Heart right ventricle (tissue), 16 donors: ENCODE measurements at regions not wholly inside any gene's neighbourhood (a gene's known extent, or its start where the extent isn't known, plus 50 kb on each side); places are given as distances from the start of the nearest gene placed in this dataset.

Experiments used
- ATAC-seq, 8 donors: fragments of 200-7000 bp; cut with Tn5 transposase; one replicate each; pipeline ENCODE4 v1.9.1; 2020; ENCODE audit warnings: mild to moderate bottlenecking in 8 of 8, moderate library complexity in 8 of 8, moderate number of reproducible peaks in 1 of 8
- DNase-seq, 2 donors: peaks; one replicate each; pipeline ENCODE4 v3.0.0-alpha.2; 2020
- H3K27ac ChIP-seq, 10 donors: fragments of 200-600 bp; sonication (generic) in 2 of 10; one replicate each; pipeline versions ENCODE4 v1.5.0 to v1.8.0; 2020 to 2022; ENCODE audit warnings: mild to moderate bottlenecking in 3 of 10
- H3K27me3 ChIP-seq, 7 donors: fragments of 200-600 bp; one replicate each; pipeline ENCODE4 v1.8.0; 2021 to 2022; ENCODE audit warnings: mild to moderate bottlenecking in 2 of 7
- H3K36me3 ChIP-seq, 9 donors: fragments of 200-600 bp; sonication (generic) in 1 of 9; one replicate each; pipeline versions ENCODE4 v1.5.0 to v1.8.0; 2020 to 2022; ENCODE audit warnings: mild to moderate bottlenecking in 2 of 9
- H3K4me1 ChIP-seq, 9 donors: fragments of 200-600 bp; sonication (generic) in 1 of 9; one replicate each; pipeline versions ENCODE4 v1.5.0 to v1.8.0; 2020 to 2022; ENCODE audit warnings: mild to moderate bottlenecking in 4 of 9
- H3K4me3 ChIP-seq, 10 donors: fragments of 200-600 bp; sonication (generic) in 2 of 10; one replicate each; pipeline versions ENCODE4 v1.5.0 to v1.8.0; 2020 to 2022; ENCODE audit warnings: mild to moderate bottlenecking in 7 of 10, moderate library complexity in 2 of 10
- H3K9me3 ChIP-seq, 11 donors: fragments of 200-600 bp in 10 of 11; sonication (generic) in 2 of 11; one replicate each; pipeline versions ENCODE4 v1.5.0 to v1.8.0; 2013 to 2022; ENCODE audit warnings: mild to moderate bottlenecking in 2 of 11, control low read depth in 1 of 11, moderate library complexity in 1 of 11
- CTCF ChIP-seq, 9 donors: fragments of 200-600 bp; sonication (generic) in 2 of 9; IDR thresholded peaks; one replicate each; pipeline versions ENCODE4 v1.5.0 to v1.8.0; 2021 to 2022; ENCODE audit warnings: antibody characterized with exemption in 9 of 9, mild to moderate bottlenecking in 5 of 9, moderate library complexity in 1 of 9
- WGBS, 2 donors: extraction: QIAGEN DNeasy Blood & Tissue Kit; methylation state at CpG; one replicate each; pipeline ENCODE4 v1.1.7; 2013; ENCODE audit warnings: inconsistent platforms in 1 of 2; 5-methylcytosine and 5-hydroxymethylcytosine counted together
- intact Hi-C, 10 donors: fragments of 100-400 bp; cut with DNase I; formaldehyde crosslinking; loops; one replicate each; pipeline versions ENCODE4 v1.11.1 to v1.14.2; 2022
- donor health status: Arrhythmogenic right ventricular cardiomyopathy.
- donor health status: ischemic (EF 13 %, LVEDD 7.1; RV severe dilation, severe dysfunction).
- donor health status: healthy with polysubstance abuse.
- donor health status: DM: no; HTN: yes; CAD: no.
- donor health status: DM: no; HTN: no; CAD: no.
- donor health status: ischemic (EF 25% LVEDD 6.9; RV normal size, moderate dysfunction).
- donor health status: ischemic (EF 25% LVEDD 5.7; RV mildly dilated, moderate dysfunction).
- donor health status: healthy.
- donor health status: DM: yes; HTN: yes; CAD: no.
- donor health status: Ischemic cardiomyopathy.
- donor health status: ischemic (EF 35%, LVEDD 5.7; RV mildly dilated, moderate dysfunction).
- donor health status: nonischemic (EF 11% LVEDD 7.7; RV severe dilation, severe dysfunction).
- donor health status: DM: yes; HTN: yes; CAD: no.
- donor health status: PGD.
- donor health status: ischemic (EF 29% LVEDD 5.4; RV normal size, mild dysfunction).
- donor health status: nonischemic (EF 23%, LVEDD 6.1; RV moderate dilation, normal function).

GRCh38 chr22:47465222-47465621, 702.8 kb downstream of the TBC1D22A start:
- WGBS, 2 donors: 84 to 86% methylated on average over 8 of the region's 8 CpGs
- TF ChIP-seq CTCF (IDR thresholded peaks at IDR 0.05): no peak
- Histone ChIP-seq H3K9me3 (peaks cover 0 to 24% (median 15%) of the 10 kb centered on the region in 11 donors), H3K36me3 (no peaks in the 10 kb centered on the region), H3K4me1 (no peaks in the 10 kb centered on the region), H3K27ac (no peak overlapping the region), H3K4me3 (no peak overlapping the region), H3K27me3 (peaks cover 0 to 26% (median 6%) of the 10 kb centered on the region in 7 donors)
- ATAC-seq: no peak
- intact Hi-C loops: no loop called here
- no peak for DNase-seq

- Histone ChIP-seq H3K9me3 (peaks cover 0 to 21% (median 15%) of the 10 kb centered on the region in 11 donors), H3K27ac (no peak overlapping the region), H3K4me1 (no peaks in the 10 kb centered on the region), H3K4me3 (no peak overlapping the region), H3K36me3 (no peaks in the 10 kb centered on the region), H3K27me3 (peaks cover 0 to 18% (median 5%) of the 10 kb centered on the region in 7 donors)
- intact Hi-C loops: no loop called here
- ATAC-seq (no peak), DNase-seq (no peak)
- WGBS, 2 donors: 65 to 76% methylated on average over 8 of the region's 8 CpGs
- TF ChIP-seq CTCF (IDR thresholded peaks at IDR 0.05): no peak
These were observed 700.8 kb downstream of the TBC1D22A start for GRCh38 chr22:47463220-47463619.

- ATAC-seq (no peak), DNase-seq (no peak)
- Histone ChIP-seq H3K36me3 (no peaks in the 10 kb centered on the region), H3K27ac (no peak overlapping the region), H3K9me3 (peaks cover 0 to 2% (median 0%) of the 10 kb centered on the region in 11 donors), H3K4me3 (no peak overlapping the region), H3K27me3 (peaks cover 0 to 10% (median 6%) of the 10 kb centered on the region in 7 donors), H3K4me1 (no peaks in the 10 kb centered on the region)
- no peak for TF ChIP-seq CTCF (IDR thresholded peaks at IDR 0.05)
- WGBS, 2 donors: 83 to 85% methylated on average over 5 of the region's 5 CpGs
- intact Hi-C loops: no loop called here
These were observed 698.4 kb downstream of the TBC1D22A start for GRCh38 chr22:47460861-47461260.

DNA sequence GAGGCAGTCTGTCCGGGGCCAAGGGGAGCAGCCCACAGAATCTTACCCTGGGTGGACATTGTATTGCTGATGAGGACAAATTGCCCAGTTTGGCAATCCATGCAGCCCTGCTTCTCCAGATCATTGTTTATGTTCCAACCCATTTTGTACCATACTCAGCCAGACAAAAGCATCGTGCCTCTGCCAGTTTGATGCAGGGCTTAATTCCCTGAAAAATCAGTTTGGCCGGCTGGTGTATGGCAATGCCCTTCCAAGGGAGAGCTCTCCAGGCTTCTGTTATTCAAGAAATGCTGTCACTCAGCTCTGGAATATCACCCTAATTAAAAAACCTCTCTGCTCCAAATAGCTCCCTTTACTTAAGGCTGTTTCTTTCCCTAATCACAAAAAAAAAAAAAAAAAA, 697.7 kb downstream of the TBC1D22A start:
- no peak overlapping the region for H3K27ac ChIP-seq
- TF ChIP-seq CTCF (IDR thresholded peaks at IDR 0.05): no peak
- no peak for ATAC-seq
- H3K27me3 ChIP-seq: peaks cover 0 to 10% (median 4%) of the 10 kb centered on the region in 7 donors
- no peak for DNase-seq
- H3K4me1 ChIP-seq: no peaks in the 10 kb centered on the region
- peaks cover 0 to 8% (median 0%) of the 10 kb centered on the region in 11 donors for H3K9me3 ChIP-seq
- WGBS, 2 donors: 72 to 77% methylated on average over 3 of the region's 3 CpGs
- no peaks in the 10 kb centered on the region for H3K36me3 ChIP-seq
- intact Hi-C loops: no loop called here
- H3K4me3 ChIP-seq: no peak overlapping the region
